CD4-positive, alpha-beta T cell treated with Interleukin-21 for 1 hour (primary cell): ENCODE measurements at regions not wholly inside any gene's neighbourhood (a gene's known extent, or its start where the extent isn't known, plus 50 kb on each side); places are given as distances from the start of the nearest gene placed in this dataset.

Experiments
- DNase-seq: peaks from one replicate; pipeline ENCODE4 v3.0.0-alpha.2; 2020

DNA sequence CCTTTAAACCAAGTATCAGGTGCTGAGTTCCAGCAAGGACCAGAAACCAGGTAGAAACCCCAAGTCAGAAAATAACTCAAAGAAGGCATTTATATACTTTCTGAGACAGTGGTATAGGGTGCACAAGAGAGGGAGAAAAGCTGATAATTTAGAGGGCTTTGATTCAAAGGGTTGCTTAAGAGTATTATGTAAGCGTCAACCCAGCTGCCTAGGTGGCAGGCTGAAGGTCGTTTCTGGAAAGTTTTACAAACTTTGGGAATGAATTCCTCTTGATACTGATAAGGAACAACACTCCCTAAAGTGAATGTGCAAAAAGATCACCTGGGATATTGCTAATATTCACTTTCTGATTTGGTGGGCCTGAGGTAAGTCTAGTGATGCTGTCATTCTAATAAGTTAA, 800.7 kb downstream of the MAFB start:
- DNase-seq = no peak

DNA sequence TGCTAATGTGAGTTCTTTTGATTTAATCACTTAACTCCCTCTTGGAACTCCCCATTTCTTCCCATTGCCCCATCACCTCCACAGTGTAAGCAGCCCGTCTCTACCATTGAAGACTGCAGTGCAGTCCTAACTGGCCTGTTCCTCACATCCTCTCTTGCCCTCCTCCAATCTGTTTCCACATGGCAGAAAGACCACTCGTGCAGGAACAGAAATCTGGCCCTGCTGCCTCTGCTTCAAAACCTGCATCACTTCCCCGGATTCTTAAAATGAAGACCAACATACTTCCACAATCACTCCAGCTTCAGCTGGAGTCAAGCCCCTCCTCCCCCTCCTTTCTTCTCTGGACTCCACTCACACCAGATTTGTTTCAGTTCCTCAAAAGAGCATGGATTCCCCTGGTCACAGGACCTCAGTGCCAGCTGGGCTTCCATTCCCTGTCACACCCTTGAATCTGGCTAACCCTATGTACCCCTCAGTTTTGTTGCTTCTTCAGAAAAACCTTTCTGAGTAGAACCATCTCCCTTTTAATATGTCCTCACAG, 802.3 kb downstream of the MAFB start:
- DNase-seq = no peak

DNA sequence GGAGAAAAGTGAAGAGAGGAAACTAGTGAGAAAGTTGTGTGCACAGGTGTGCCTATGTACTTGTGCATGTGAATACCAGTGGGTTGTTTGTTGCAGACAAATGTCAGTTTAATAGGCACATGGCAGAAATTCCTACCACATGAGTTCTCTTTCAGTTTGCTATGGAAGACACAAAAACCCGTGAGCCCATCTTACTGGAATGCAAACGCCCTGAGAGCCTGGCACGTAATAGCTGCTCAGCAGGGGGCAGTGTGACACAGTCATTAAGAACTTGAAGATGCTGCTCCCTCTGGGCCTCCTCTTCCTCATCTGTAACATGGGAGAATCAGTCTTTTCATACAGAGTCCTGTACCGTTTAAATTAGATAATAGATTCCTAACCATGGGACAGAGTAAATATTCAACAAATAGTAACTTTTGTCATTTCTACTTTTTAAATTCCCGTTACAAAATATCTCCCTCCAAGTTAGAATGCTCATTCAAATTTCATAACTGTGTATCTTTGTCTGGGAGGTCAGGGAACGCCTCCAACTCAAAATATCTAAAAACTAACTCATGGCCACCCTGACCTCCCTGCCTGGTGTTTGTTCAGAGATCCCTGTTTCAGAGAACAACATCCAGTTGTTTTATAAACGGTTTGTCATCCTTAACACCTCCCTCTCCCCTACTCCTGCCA, 802.9 kb downstream of the MAFB start:
- DNase-seq = no peak

DNA sequence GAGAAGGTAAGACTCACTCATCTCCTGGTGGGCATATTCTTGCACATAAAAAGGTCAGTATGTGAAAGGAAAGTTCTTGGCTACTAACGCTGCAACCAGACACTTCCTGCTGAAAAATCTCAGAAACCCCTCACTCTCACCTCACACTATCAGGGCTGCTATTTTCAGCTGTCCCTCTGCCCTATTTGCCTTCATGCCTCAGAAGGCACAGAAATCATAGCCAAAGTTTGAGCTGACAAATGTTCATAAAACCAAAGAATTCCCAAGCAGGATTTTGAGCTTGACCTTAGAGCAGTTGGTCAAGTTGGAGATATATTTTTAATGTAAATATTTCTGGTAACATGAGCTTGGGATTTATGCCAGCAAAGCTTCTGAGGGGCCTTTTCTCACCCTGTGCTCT, 806.2 kb downstream of the MAFB start:
- no peak for DNase-seq

DNA sequence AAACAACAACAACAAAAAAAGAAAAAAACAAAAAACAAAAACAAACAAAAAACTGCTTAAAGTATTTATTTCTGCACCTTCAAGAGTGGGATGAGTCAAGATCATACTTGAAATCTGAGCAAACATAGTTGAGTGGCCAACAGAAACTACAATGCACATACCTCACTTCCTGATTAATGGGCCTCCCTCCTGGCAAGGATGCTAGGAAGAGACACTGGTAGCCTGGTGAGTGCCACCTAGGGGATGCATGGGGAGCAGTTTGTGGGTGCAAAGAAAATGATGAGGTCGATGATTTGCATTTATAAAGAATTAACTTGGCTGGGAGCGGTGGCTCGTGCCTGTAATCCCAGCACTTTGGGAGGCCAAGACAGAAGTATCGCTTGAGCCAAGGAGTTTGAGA, 808.1 kb downstream of the MAFB start:
- DNase-seq = no peak

DNA sequence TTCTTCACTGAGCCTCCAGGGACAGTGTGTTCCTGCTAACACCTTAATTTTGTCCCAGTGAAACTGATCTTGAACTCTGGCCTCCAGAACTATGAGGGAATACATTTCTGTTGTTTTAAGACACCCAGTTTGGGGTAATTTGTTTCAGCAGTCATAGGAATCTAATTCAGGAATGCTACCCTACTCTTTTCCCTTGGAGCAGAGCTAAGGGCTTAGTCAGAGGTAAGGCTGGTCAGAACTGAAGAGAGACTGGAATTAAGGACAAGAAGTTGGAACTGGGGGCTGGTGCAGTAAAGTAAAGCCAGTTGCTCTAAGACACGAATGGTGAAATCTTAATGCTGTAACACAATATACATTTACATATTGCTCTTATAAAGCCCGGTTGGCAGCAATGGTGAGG, 809.7 kb downstream of the MAFB start:
- no peak for DNase-seq

DNA sequence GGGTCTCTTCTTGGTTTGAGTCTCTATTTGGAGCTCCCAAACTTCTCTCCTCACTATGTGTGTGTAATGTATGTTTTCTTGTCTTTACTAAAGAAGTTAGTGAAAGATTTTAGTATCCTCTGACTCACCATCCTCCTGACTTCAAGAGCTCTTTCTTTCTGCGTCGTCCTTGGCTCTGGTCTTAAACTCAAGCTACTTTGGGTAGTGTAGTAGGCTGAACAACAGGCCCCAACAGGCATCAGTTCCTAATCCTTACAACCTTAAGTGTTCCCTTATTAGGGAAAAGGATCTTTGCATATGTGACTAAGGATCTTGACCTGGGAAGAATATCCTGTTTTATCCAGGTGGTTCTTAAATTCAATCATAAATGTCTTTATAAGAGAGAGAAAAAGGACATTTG, 810.2 kb downstream of the MAFB start:
- no peak for DNase-seq

DNA sequence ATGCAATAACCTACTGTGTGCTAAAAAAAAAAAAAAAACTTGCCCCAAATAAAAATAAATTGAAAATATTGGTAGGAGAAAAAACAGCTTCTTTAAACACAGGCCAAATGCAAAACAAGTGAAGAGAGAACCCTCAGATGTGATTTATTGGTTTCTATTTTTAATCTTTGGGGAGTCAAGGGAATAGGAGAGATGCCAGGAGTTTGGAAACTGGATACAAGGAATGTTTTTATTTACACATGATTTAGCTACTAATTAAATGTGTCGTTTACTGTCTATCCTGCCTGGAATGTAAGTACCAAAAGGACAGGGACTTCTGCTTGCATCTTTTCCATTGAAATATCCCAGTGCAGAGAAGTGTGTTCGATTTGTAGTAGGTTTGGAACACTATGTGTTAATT, 810.7 kb downstream of the MAFB start:
- DNase-seq = no peak

DNA sequence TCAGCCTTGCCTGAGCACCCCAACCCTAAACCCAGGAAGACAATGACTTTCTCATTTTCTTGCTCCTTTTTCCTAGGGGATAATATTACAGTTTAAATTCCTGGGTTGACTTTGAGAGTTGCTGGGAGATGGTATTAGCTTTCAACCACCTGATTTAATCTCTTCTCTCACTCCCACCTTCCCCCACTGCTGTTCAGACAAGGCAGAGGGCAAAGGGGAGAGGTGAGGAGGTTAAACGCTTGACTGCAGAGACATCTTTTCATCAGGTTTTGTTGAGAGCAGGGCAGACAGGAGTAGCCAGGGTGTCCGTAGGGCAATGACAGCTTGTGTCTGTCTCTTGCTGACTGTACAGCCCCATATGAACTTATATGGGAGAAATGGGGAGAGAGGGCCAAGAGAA, 811.2 kb downstream of the MAFB start:
- DNase-seq = no peak

DNA sequence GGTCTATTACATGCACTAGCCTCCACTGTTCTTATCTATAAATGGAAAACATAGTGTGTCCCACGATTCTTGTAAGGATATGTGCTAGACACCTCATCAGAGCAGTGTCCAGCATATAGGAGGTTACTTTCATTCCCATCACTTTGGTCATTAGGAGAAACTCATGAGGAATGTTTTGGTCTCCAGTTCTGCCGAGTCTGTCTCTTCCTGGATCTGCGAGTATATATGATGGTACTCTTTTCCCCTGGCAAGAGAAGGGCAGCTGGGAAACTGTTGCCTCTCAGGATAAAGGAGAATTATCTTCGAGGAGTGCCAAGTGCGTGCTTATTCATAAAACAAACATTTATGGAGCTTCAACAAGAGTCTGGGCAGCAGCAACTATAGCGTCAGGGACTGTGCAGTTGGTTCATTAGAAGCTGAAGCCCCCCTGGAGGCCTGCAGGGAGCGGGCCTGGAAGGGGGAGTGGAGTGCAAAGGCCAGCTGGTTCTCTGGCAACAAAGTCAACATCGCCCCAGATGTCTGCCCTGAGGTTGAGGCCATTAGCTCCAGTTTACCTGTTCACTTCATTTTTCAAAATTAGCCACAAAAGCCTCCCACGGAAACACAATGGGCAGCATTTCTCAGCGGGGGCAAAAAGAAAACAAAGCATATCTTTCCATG, 811.9 kb downstream of the MAFB start:
- no peak for DNase-seq

DNA sequence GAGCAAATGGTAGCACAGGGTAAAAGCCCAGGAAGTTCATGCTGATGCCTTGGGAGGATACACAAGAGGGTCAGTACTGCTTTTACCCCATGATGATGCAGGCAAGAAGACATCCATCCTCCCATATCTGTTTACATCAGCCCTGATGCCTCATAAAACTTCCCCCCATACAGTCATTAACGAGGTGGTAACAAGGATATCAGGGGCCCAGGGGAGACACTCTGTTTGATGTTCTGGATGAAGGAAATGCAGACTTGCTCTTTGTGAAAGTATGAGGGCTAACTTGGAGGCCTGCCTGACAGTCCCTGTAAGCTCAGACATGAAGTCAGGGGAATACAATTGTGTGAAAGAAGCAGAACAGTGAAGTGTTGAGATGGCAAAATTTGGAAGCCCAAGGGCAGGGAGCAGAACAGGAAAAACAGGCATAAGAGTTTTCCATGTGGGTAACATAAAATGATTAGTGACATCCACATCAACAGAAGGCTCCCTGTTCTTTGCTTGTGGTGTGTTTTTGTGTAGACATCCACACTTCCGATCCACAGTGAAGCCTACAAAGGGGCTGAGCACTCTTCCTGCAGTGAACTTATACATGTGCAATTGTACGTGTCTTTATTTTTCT, 813.4 kb downstream of the MAFB start:
- no peak for DNase-seq

DNA sequence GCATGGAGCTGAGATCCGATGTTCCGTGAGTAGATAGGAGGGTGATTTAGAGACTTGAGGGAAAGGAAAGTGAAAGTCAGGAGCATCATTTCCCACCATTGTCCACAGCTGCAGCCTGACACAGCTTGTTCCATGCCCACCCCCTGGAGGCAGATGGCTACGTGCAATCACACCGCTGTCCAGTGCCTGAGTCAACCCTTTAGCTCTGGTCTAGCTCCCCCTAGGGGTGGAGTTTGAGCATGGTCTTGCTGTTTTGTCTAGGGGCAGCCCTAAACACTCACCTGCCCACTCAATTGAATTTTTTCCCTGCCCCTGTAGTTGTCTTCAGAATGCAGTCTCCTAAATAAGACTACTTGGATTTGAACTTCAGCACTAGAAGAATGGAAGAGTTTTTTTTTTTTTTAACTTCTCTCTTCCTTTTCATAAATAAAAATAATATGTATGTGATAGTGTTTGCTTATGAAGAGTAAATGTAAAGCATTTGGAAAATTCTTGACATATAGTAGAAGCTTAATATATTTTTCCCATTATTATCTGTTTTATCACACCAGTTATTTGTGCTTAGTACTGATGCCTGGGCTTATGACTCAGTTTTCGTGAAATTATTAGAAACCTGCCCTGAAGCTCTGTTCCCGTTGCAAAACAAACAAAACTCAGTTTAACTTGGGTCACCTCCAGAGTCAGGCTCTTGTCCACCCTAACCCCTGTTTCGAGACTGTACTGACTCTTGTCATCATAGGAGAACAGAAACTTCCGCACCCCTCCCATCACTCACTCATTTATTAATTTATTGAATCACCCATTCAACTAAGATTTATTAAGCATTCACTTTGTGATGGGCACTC, 814.8 kb downstream of the MAFB start:
- DNase-seq = no peak

DNA sequence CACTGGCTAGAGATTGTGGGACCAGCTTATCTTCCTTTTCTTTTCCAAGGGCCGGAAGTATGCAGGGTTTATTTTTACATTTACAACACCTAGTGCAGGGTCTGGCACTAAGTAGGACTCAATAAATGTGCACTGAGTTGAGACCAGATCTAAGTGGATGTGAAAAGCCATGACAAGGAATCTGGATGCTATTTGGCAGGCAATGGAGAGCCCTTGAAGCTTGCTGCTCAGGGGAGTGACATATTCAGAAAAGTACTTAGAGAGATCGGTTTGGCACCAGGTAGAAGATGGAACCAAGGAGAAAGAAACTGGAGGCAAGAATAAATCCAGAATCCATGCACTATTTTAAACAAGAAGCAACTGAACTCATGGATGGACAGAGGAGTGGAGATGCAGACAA, 815.8 kb downstream of the MAFB start:
- no peak for DNase-seq

DNA sequence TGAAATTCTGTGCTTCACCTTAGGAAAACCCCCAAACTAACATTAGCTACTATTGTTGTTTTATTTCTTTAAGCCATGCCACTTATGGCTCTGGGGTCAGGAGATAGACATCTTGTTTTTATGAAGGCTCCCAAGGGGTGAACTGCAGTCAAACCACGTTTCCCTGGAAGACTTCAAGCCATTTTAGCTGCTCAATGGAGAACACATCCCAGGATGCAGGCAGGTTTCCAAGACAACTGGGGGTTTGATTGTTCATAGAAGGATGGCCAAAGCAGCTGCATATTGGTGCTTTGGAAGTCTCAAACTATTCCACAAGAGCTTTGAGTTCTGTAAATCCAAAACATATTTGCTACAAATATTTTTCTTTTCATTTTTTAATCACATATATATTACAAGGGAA, 818.0 kb downstream of the MAFB start:
- DNase-seq = no peak

DNA sequence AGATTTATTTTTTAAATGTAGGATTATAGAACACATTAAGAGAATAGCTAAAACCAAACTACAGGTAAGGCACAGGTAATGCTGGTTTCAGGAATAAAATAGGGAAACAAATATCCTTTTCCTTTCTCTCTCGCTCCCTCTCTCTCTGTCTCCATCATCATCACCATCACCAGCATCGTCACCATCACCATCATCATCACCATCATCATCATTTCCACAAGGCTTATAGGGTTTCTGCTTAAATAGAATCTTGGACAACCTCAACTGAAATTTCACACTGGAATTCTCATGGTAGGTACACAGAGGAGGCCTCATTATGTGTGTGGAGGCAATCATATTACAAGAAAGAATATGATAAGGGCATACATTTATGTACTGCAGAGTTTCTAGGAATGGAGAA, 823.6 kb downstream of the MAFB start:
- DNase-seq = no peak

DNA sequence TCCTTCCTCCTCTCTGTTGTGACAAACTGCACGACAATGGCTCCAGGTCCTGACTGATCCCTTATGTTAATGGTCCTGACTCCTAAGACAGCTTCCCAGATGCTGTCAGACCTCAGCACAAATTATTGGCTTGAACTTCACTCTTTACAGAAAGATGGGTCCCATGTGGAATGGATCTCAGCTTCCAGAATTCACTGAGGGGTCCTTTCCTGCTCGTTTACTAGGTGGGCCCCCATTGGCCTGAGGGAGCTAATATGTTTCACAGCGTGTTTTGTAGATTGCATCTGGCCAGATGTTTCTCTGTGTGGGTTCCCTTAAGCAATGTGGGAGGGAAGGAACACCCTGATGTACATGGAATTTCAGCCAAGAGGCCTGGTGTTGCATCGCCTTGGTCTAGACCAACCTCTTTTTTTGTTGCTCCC, 826.6 kb downstream of the MAFB start:
- no peak for DNase-seq

DNA sequence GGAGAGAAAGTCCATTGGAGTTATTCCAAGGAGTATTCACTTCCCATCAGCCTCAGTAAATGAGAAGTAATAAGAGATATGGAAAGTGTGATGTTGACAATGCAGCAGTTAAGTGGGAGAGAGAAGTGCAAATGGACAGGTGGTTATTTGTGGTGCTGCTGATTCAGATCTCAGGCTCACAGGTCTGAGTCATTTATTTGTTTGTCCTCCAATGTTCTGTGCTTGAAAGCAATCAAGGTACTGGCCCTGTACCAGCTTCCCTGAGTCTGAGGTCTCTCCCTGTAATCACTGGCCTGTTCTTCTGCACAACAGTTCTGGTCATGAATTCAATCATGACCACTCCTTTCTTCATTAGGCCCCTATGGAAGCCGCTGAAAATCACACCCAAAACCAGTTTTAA, 827.7 kb downstream of the MAFB start:
- no peak for DNase-seq

DNA sequence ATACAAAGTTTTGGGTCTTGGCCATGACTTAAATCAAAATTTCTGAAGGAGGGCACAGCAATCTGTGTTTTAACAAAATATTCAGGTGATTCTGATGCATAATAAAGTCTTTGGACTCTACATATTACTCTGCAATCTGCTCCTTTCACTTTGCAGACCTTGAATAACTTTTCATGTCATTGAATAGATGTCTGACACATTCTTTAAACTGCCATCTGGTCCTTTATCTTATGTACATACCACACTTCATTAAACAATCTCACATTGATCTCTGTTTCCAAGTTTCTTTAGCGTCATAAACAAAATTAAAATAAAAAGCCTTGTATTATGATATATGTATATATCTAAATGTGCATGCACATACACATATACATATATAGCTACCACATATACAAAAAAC, 831.2 kb downstream of the MAFB start:
- DNase-seq = no peak

DNA sequence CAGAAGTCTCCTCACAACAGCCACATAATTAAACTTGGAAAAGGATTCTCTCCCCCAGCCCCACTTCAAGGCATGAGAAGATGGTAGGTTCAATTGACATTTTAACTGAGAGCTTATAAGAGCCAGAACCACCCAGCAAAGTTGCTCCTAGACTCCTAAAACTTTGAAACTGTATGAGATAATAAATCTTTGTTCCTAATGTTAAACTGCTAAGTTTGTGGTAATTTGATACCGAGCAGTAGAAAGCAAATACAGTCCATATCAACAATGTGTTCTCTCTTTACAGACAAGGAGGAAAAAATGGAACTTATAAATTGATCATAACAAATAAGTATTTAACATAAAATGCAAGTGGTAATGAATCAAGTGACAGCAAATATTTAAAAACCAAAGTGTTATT, 831.8 kb downstream of the MAFB start:
- DNase-seq = no peak

DNA sequence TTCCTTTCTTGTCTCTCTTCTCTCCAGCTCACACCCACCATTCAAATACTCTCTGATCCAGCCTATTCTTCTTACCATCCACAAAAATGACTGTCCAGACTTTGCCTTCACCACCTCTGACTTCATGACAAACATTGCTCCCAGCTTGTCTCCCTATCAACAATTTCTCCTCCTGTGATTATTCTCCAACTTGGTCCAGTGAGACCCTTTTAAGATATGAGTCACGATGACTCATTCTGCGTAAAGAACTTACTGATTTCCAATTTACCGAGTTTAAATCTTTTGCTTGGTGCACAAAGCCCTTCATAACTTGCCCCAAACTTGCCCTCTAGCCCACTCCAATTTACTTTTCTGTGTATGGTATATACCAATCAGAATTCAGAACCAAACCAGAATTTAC, 833.2 kb downstream of the MAFB start:
- no peak for DNase-seq

DNA sequence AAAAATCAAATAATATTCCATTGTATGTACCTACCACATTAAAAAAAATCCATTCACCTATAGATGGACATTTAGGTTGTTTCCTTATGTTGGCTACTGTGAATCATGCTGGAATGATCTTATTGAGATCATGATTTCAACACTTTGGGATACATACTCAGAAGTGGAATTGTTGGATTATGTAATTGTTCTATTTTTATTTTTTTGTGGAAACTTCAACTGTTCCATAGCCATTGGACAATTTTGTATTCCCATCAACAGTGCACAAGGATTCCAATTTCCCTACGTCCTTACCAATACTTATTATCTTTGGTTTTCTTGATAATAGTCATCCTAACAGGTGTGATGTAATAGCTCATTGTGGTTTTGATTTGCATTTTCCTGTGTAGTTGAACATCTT, 834.0 kb downstream of the MAFB start:
- no peak for DNase-seq

DNA sequence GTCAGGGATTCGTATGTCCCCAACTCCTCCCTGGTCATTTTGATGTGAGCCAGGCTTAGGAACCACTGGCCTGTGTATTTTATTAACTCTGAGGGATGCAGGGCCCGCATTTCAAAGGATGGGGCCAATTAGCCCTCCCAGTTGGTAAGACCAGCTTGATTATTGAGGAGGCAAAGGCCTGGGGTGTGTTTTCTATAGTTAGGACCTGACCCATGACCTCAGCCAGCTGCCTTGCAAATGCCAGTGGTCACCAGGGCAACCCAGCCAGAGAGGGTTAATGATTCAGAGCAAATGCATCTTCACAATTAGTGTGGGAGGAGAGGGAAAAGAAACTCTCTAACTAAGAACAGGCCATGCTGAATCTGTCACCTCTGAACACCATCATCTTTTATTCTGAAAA, 835.4 kb downstream of the MAFB start:
- DNase-seq = no peak

DNA sequence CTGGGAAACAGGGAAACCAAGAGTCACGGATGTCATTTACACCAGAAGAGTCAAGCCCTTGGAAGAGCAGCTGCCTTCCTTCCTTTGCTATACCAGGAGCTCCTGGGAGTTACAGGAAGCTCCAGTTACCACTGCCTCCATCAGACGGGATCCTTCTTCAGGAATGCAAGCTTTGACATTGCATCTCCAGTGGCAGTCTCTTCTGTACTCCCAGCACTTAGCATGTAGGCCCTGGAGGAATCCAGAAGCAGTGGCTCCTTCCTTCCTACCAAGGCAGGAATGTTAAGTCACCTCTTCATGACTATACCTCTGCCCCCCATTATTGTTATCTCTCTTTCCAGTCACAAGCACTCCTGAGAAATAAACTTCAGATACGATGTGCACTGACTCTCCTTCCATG, 836.0 kb downstream of the MAFB start:
- DNase-seq = no peak

DNA sequence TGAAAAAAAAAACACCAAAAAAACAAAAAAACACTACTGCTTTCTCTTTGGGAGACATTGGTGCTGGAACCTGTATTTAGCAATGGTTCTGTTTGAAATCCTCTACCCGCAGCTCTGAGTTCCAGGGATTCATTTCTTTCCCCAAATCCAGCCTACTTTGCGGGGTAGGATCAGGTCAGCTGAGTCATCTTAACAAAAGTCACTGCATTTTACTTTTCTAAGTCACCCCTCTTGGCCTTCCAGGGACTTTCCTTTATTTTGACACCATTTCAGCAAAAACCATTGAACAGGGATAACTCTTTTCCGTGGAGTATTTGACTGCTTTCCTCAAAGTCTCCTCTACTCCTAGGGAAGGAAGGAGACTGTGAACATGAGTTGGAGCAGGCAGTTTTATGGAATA, 837.6 kb downstream of the MAFB start:
- no peak for DNase-seq
